ENCODE measurements at regions not wholly inside any gene's neighbourhood (a gene's known extent, or its start where the extent isn't known, plus 50 kb on each side); places are given as distances from the start of the nearest gene placed in this dataset.

DNA sequence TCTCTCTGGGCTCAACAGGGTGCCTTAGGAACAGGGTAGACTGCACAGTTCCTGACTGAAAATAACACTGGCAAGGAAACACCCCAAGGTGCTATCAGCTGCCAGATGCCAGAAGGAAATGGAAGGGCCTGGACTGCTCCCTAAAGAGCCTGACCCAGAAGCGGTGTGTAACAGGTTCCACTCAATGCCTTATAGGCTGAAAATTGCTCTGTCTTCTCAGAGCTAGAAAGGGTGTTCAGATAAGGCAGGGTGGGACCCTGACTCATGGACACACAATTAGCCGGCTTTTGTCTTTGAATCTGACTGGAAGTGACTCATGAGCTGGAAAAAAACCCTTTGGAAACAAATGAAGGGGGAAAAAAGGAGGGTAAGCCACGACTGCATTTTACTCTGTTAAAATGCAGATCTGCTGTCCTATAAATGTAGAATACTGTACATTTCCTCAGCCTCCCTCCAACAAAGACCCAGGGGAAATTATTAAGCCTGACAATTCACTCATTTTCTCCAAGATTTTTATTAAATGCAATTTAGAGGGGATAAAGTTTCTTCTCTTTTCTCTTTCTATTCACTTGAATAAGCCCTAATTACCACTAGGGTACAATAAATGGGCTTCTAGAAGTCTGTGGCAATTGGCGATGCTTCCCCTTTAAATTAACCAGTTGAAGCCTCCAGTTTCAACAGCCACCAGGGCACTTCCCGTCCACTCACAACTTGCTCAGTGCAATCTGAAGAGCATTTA lies 160.2 kb upstream of the TBL1XR1 start:
- TF ChIP-seq, protein P1, sequence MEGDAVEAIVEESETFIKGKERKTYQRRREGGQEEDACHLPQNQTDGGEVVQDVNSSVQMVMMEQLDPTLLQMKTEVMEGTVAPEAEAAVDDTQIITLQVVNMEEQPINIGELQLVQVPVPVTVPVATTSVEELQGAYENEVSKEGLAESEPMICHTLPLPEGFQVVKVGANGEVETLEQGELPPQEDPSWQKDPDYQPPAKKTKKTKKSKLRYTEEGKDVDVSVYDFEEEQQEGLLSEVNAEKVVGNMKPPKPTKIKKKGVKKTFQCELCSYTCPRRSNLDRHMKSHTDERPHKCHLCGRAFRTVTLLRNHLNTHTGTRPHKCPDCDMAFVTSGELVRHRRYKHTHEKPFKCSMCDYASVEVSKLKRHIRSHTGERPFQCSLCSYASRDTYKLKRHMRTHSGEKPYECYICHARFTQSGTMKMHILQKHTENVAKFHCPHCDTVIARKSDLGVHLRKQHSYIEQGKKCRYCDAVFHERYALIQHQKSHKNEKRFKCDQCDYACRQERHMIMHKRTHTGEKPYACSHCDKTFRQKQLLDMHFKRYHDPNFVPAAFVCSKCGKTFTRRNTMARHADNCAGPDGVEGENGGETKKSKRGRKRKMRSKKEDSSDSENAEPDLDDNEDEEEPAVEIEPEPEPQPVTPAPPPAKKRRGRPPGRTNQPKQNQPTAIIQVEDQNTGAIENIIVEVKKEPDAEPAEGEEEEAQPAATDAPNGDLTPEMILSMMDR (IDR thresholded peaks at IDR 0.05; ENCODE audit: poor library complexity, severe bottlenecking), result no peak
- TF ChIP-seq POLR2AphosphoS5 (IDR thresholded peaks at IDR 0.05), result no peak

All from neural cell (in vitro differentiated cells).